Tibial nerve (tissue), 4 donors: ENCODE measurements at regions not wholly inside any gene's neighbourhood (a gene's known extent, or its start where the extent isn't known, plus 50 kb on each side); places are given as distances from the start of the nearest gene placed in this dataset.
"Not testable (repeated sequence)": the region's sequence is repeated elsewhere in the genome, so short reads cannot be mapped to it uniquely, and the experiment has no call there.

Experiments
- DNase-seq, 2 donors: peaks; one replicate each; pipeline ENCODE4 v3.0.0-alpha.2; 2019; ENCODE audit warnings: low spot score in 2 of 2
- H3K27ac ChIP-seq, 4 donors: fragments of 200-600 bp; sonication (generic) in 3 of 4; one replicate each; pipeline ENCODE4 v1.5.1; 2017 to 2019; ENCODE audit warnings: mild to moderate bottlenecking in 1 of 4
- H3K27me3 ChIP-seq, 2 donors: fragments of 200-600 bp; sonication (generic) in 1 of 2; one replicate each; pipeline versions ENCODE4 v1.5.1 to v1.6.0; 2017 to 2019
- H3K36me3 ChIP-seq, 3 donors: fragments of 200-600 bp; sonication (generic); one replicate each; pipeline ENCODE4 v1.5.1; 2018 to 2019
- H3K4me1 ChIP-seq, 4 donors: fragments of 200-600 bp; sonication (generic) in 3 of 4; one replicate each; pipeline ENCODE4 v1.5.1; 2017 to 2019
- H3K4me3 ChIP-seq, 4 donors: fragments of 200-600 bp; sonication (generic) in 3 of 4; one replicate each; pipeline ENCODE4 v1.5.1; 2017 to 2019; ENCODE audit warnings: mild to moderate bottlenecking in 1 of 4, moderate library complexity in 1 of 4
- H3K9me3 ChIP-seq, 4 donors: fragments of 200-600 bp; sonication (generic) in 3 of 4; one replicate each; pipeline ENCODE4 v1.5.1; 2017 to 2019
- EP300 ChIP-seq, 2 donors: sonication (generic); formaldehyde crosslinking; IDR thresholded peaks; one replicate each; pipeline ENCODE4 v1.6.1; 2017; ENCODE audit warnings: antibody characterized with exemption in 2 of 2, mild to moderate bottlenecking in 1 of 2
- POLR2A ChIP-seq, 2 donors: fragments of 450-650 bp; IDR thresholded peaks; one replicate each; pipeline ENCODE4 v1.6.1; 2017; ENCODE audit warnings: antibody characterized with exemption in 2 of 2, mild to moderate bottlenecking in 2 of 2, moderate library complexity in 2 of 2
- WGBS, 2 donors: methylation state at CpG; one replicate each; pipeline ENCODE4 v1.1.5; 2018; 5-methylcytosine and 5-hydroxymethylcytosine counted together
- TF ChIP-seq, protein P1 (sequence below), 5 experiments: fragments of 200-600 bp in 3 of 5; fragments of 450-650 bp in 2 of 5; sonication (generic) in 3 of 5; IDR thresholded peaks; one replicate each; pipeline ENCODE4 v1.5.1; 2016 to 2019; ENCODE audit warnings: antibody characterized with exemption in 5 of 5, mild to moderate bottlenecking in 3 of 5, moderate library complexity in 2 of 5

DNA sequence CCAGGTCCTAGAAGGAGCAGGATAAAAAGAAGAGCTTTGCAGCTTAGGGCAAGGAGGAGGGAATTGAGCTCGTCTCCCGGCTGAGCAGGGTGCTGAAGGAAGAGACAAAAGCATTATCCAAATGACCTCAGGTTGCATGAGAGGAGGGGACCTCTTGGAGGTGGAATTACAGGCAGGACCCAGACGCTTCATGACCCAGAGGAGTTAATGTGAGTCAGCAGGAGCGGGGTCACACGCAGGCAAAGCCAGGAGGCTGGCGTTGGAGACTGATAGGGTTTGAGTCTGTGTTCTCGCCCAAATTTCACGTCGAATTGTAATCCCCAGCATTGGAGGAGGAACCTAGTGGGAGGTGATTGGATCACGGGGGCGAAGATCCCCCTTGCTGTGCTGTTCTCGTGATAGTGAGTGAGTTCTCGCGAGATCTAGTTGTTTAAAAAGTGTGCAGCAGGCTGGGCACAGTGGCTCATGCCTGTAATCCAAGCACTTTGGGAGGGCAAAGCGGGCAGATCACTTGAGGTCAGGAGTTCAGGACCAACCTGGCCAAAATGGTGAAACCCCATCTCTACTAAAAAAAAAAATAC, 63.7 kb upstream of the AUTS2 start:
- 62 to 63% methylated on average over 15 of the region's 15 CpGs for WGBS, 2 donors

DNA sequence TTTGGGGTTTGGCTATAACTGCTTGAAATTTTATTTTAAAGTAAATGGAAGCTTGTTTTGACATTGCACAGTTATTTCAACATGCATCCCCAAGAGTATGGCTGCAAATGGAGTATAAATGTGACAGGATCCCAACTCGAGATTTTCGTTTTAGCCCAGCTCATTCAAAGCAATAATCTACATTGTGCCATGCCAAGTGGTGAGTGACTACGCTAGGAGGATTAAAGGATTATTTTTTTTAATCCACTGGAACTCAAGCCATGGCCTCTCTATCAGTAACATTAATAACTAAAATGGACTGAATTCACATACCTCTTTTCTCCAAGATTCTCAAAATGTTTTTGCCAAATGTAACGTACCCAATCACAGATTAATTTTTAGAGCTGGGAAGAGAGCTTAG, 60.6 kb upstream of the AUTS2 start:
- no peak overlapping the region for H3K27ac ChIP-seq
- H3K27me3 ChIP-seq = no peaks in the 10 kb centered on the region
- H3K4me3 ChIP-seq = no peak overlapping the region
- peaks cover 0 to 9% (median 0%) of the 10 kb centered on the region in 4 donors for H3K9me3 ChIP-seq
- H3K36me3 ChIP-seq = no peaks in the 10 kb centered on the region
- no peak for DNase-seq
- TF ChIP-seq POLR2A (IDR thresholded peaks at IDR 0.05) (no peak), EP300 (IDR thresholded peaks at IDR 0.05) (no peak)
- TF ChIP-seq, protein P1, sequence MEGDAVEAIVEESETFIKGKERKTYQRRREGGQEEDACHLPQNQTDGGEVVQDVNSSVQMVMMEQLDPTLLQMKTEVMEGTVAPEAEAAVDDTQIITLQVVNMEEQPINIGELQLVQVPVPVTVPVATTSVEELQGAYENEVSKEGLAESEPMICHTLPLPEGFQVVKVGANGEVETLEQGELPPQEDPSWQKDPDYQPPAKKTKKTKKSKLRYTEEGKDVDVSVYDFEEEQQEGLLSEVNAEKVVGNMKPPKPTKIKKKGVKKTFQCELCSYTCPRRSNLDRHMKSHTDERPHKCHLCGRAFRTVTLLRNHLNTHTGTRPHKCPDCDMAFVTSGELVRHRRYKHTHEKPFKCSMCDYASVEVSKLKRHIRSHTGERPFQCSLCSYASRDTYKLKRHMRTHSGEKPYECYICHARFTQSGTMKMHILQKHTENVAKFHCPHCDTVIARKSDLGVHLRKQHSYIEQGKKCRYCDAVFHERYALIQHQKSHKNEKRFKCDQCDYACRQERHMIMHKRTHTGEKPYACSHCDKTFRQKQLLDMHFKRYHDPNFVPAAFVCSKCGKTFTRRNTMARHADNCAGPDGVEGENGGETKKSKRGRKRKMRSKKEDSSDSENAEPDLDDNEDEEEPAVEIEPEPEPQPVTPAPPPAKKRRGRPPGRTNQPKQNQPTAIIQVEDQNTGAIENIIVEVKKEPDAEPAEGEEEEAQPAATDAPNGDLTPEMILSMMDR (IDR thresholded peaks at IDR 0.05) = no peak
- no peaks in the 10 kb centered on the region for H3K4me1 ChIP-seq
- WGBS, 2 donors = 82 to 88% methylated on average over 4 of the region's 4 CpGs

More for the DNA sequence above, 63.7 kb upstream of the AUTS2 start:
- Histone ChIP-seq H3K27me3 (no peaks in the 10 kb centered on the region), H3K27ac (no peak overlapping the region), H3K4me1 (no peaks in the 10 kb centered on the region), H3K4me3 (no peak overlapping the region), H3K9me3 (no peaks in the 10 kb centered on the region), H3K36me3 (no peaks in the 10 kb centered on the region)
- TF ChIP-seq EP300 (IDR thresholded peaks at IDR 0.05) (no peak), POLR2A (IDR thresholded peaks at IDR 0.05) (no peak)
- TF ChIP-seq, protein P1 (IDR thresholded peaks at IDR 0.05) = no peak
- no peak for DNase-seq

DNA sequence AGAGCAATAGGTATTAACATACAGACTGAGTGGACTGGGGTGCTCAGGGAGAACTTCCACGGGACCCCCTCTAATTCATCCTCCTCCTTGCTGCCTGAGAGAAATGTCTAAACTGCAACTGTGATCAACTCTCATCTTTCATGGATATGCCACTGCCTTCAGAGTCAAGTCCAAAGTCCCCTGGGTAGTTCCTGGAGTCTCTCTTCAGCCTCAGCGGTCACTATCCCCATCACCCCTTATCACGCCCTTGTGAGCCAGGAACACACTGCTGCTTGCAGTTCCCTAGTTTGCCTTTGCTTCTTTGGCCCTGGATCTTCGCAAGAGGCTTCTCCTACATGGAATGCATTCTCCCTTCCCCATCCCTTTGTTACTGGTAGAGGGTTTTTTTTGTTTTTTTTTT, 58.7 kb upstream of the AUTS2 start:
- no peaks in the 10 kb centered on the region for H3K4me1 ChIP-seq
- H3K9me3 ChIP-seq = peaks cover 0 to 9% (median 0%) of the 10 kb centered on the region in 4 donors
- TF ChIP-seq POLR2A (IDR thresholded peaks at IDR 0.05) (no peak), EP300 (IDR thresholded peaks at IDR 0.05) (no peak)
- TF ChIP-seq, protein P1 (IDR thresholded peaks at IDR 0.05) = no peak
- 90 to 93% methylated on average over 4 of the region's 4 CpGs for WGBS, 2 donors
- no peak overlapping the region for H3K27ac ChIP-seq
- no peak for DNase-seq
- H3K4me3 ChIP-seq = no peak overlapping the region
- no peaks in the 10 kb centered on the region for H3K36me3 ChIP-seq
- no peaks in the 10 kb centered on the region for H3K27me3 ChIP-seq

- H3K36me3 ChIP-seq = no peaks in the 10 kb centered on the region
- H3K9me3 ChIP-seq = peaks cover 0 to 9% (median 0%) of the 10 kb centered on the region in 4 donors
- H3K4me1 ChIP-seq = no peaks in the 10 kb centered on the region
- TF ChIP-seq, protein P1 (IDR thresholded peaks at IDR 0.05) = no peak
- TF ChIP-seq EP300 (IDR thresholded peaks at IDR 0.05) = no peak
- no peak for TF ChIP-seq POLR2A (IDR thresholded peaks at IDR 0.05)
- no peak overlapping the region for H3K4me3 ChIP-seq
- WGBS, 2 donors = 87 to 95% methylated on average over 3 of the region's 3 CpGs
- no peak overlapping the region for H3K27ac ChIP-seq
- DNase-seq = no peak
- no peaks in the 10 kb centered on the region for H3K27me3 ChIP-seq
These were observed 58.0 kb upstream of the AUTS2 start for GRCh38 chr7:69540287-69540686.

DNA sequence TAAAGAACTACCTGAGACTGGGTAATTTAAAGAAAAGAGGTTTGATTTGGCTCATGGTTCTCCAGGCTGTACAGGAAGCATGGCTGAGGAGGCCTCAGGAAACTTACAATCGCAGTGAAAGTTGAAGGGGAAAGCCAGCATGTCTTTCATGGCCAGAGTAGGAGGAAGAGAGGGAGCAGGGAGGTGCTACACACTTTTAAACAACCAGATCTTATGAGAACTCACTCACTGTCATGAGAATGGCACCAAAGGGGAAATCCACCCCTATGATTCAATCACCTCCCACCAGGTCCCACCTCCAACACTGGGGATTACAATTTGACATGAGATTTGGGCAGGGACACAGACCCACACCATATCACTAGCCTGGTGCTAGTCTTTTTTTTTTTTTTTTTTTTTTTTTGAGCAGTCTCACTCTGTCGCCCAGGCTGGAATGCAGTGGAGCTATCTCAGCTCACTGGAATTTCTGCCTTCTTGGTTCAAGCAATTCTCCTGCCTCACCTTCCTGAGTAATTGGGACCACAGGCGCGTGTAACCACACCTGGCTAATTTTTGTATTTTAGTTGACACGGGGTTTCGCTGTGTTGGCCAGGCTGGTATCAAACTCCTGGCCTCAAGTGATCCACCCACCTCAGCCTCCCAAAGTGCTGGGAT, 56.4 kb upstream of the AUTS2 start:
- H3K4me3 ChIP-seq, H3K27ac ChIP-seq, H3K4me1 ChIP-seq, H3K9me3 ChIP-seq, H3K36me3 ChIP-seq, DNase-seq, H3K27me3 ChIP-seq: not testable (repeated sequence)
- 89 to 96% methylated on average over 6 of the region's 6 CpGs for WGBS, 2 donors
